Astrocyte of the hippocampus (primary cell): ENCODE measurements at regions not wholly inside any gene's neighbourhood (a gene's known extent, or its start where the extent isn't known, plus 50 kb on each side); places are given as distances from the start of the nearest gene placed in this dataset.
A peak's percentile ranks its signal among the peaks of the same experiment; 100 is the strongest.

Experiments
- DNase-seq: peaks from one replicate; pipeline ENCODE4 v3.0.0; 2011; ENCODE audit warnings: low read depth, low spot score

GRCh38 chr1:8203056-8203455, 114.9 kb upstream of the SLC45A1 start:
- no peak for DNase-seq

GRCh38 chr1:8202182-8202905, 115.6 kb upstream of the SLC45A1 start:
- DNase-seq, result peak; percentile 73

- peak; percentile 64 for DNase-seq
Measured at GRCh38 chr1:8201331-8201861, 116.5 kb upstream of the SLC45A1 start.

GRCh38 chr1:8200317-8201115, 117.4 kb upstream of the SLC45A1 start:
- DNase-seq, result no peak

- no peak for DNase-seq
Measured at GRCh38 chr1:8198522-8198921, 119.4 kb upstream of the SLC45A1 start.

- peak; percentile 93 for DNase-seq
Measured at GRCh38 chr1:8197493-8198282, 120.2 kb upstream of the SLC45A1 start.

- DNase-seq, result no peak
Measured at GRCh38 chr1:8194481-8195227, 123.3 kb upstream of the SLC45A1 start.

- DNase-seq, result no peak
Measured at GRCh38 chr1:8193840-8194406, 124.0 kb upstream of the SLC45A1 start.

GRCh38 chr1:8191474-8191873, 126.4 kb upstream of the SLC45A1 start:
- DNase-seq, result no peak

- peak; percentile 71 for DNase-seq
Measured at GRCh38 chr1:8189931-8190483, 127.9 kb upstream of the SLC45A1 start.

GRCh38 chr1:8185400-8185799, 132.5 kb upstream of the SLC45A1 start:
- no peak for DNase-seq

GRCh38 chr1:8184301-8184700, 133.6 kb upstream of the SLC45A1 start:
- DNase-seq, result no peak

GRCh38 chr1:8182034-8182761, 135.7 kb upstream of the SLC45A1 start:
- peak; percentile 86 for DNase-seq

- no peak for DNase-seq
Measured at GRCh38 chr1:8179132-8179793, 138.7 kb upstream of the SLC45A1 start.

GRCh38 chr1:8176279-8176678, 141.6 kb upstream of the SLC45A1 start:
- DNase-seq, result no peak

GRCh38 chr1:8174807-8175206, 143.1 kb upstream of the SLC45A1 start:
- no peak for DNase-seq

- no peak for DNase-seq
Measured at GRCh38 chr1:8171751-8172464, 145.8 kb upstream of the ERRFI1 start.

GRCh38 chr1:8170059-8170835, 144.1 kb upstream of the ERRFI1 start:
- DNase-seq, result no peak
